H1 (cell line): ENCODE measurements at regions not wholly inside any gene's neighbourhood (a gene's known extent, or its start where the extent isn't known, plus 50 kb on each side); places are given as distances from the start of the nearest gene placed in this dataset.
A peak's percentile ranks its signal among the peaks of the same experiment; 100 is the strongest.

ENCODE experiments used
- ASH2L ChIP-seq: fragments of 200-600, 300-600 bp; sonication (generic); IDR thresholded peaks from one replicate; pipeline ENCODE4 v1.7.1; 2017; ENCODE audit warnings: low read length
- ATF2 ChIP-seq: IDR thresholded peaks from 2 replicates; pipeline ENCODE4 v1.6.1; 2012; ENCODE audit warnings: low read length, inconsistent platforms
- CEBPB ChIP-seq: IDR thresholded peaks from 2 replicates; pipeline ENCODE4 v1.6.1; 2012; ENCODE audit warnings: low read depth, low read length
- E2F6 ChIP-seq: IDR thresholded peaks from 2 replicates; pipeline ENCODE4 v1.6.1; 2012; ENCODE audit warnings: inconsistent platforms
- GTF2F1 ChIP-seq: IDR thresholded peaks from 2 replicates; pipeline ENCODE4 v1.6.1; 2012; ENCODE audit warnings: low read depth, low read length, improper control_type of control experiment, borderline replicate concordance
- HDAC2 ChIP-seq, 2 experiments: fragments of 300-600 bp in 1 of 2; sonication (generic) in 1 of 2; IDR thresholded peaks; 2 replicates each; pipeline ENCODE4 v1.6.1; 2011 to 2012; ENCODE audit warnings: low read depth in 2 of 2, low read length in 2 of 2, mild to moderate bottlenecking in 2 of 2, moderate library complexity in 2 of 2, borderline replicate concordance in 1 of 2, inconsistent platforms in 1 of 2
- KDM1A ChIP-seq: fragments of 200-600, 300-600 bp; sonication (generic); IDR thresholded peaks from 2 replicates; pipeline ENCODE4 v1.7.1; 2016; ENCODE audit warnings: mild to moderate bottlenecking, low read length, borderline replicate concordance
- POLR2A ChIP-seq, 2 experiments: IDR thresholded peaks; 1 replicate in 1 of 2; 2 replicates in 1 of 2; pipeline ENCODE4 v1.6.1; 2011; ENCODE audit warnings: low read depth in 2 of 2, low read length in 2 of 2, mild to moderate bottlenecking in 2 of 2; ENCODE audit errors: control extremely low read depth in 1 of 2
- POLR2AphosphoS5 ChIP-seq: IDR thresholded peaks from 2 replicates; pipeline ENCODE4 v1.6.1; 2011; ENCODE audit warnings: low read depth, low read length
- POU5F1 ChIP-seq: IDR thresholded peaks from 2 replicates; pipeline ENCODE4 v1.6.1; 2011; ENCODE audit warnings: low read depth, mild to moderate bottlenecking, low read length, moderate library complexity
- RBBP5 ChIP-seq: IDR thresholded peaks from 2 replicates; pipeline ENCODE4 v1.7.1; 2012; ENCODE audit warnings: low read depth, mild to moderate bottlenecking, inconsistent platforms, low read length, moderate library complexity, borderline replicate concordance
- RFX5 ChIP-seq: IDR thresholded peaks from 2 replicates; pipeline ENCODE4 v1.6.1; 2011; ENCODE audit warnings: low read depth, low read length, improper control_type of control experiment, borderline replicate concordance
- RXRA ChIP-seq: IDR thresholded peaks from 2 replicates; pipeline ENCODE4 v1.6.1; 2011; ENCODE audit warnings: low read depth, mild to moderate bottlenecking, low read length, moderate library complexity; ENCODE audit not compliant: insufficient read depth
- SIN3A ChIP-seq, 2 experiments: IDR thresholded peaks in 1 of 2; conservative IDR thresholded peaks in 1 of 2; 2 replicates each; pipeline ENCODE4 v1.6.1; 2011 to 2012; ENCODE audit warnings: low read length in 2 of 2, improper control_type of control experiment in 1 of 2, low read depth in 1 of 2, mild to moderate bottlenecking in 1 of 2
- SIX5 ChIP-seq: IDR thresholded peaks from 2 replicates; pipeline ENCODE4 v1.6.1; 2011; ENCODE audit warnings: mild to moderate bottlenecking, low read depth, low read length
- SP1 ChIP-seq: IDR thresholded peaks from 2 replicates; pipeline ENCODE4 v1.6.1; 2011; ENCODE audit warnings: low read depth, low read length
- SP4 ChIP-seq: IDR thresholded peaks from 2 replicates; pipeline ENCODE4 v1.6.1; 2012; ENCODE audit warnings: low read length, inconsistent platforms
- SRF ChIP-seq: IDR thresholded peaks from 2 replicates; pipeline ENCODE4 v1.6.1; 2011; ENCODE audit warnings: mild to moderate bottlenecking, low read depth, low read length, moderate library complexity
- TAF1 ChIP-seq: IDR thresholded peaks from 2 replicates; pipeline ENCODE4 v1.6.1; 2011; ENCODE audit warnings: mild to moderate bottlenecking, low read depth, low read length
- TCF12 ChIP-seq: IDR thresholded peaks from 2 replicates; pipeline ENCODE4 v1.6.1; 2011; ENCODE audit warnings: low read depth, mild to moderate bottlenecking, low read length
- TEAD4 ChIP-seq: IDR thresholded peaks from 2 replicates; pipeline ENCODE4 v1.6.1; 2012; ENCODE audit warnings: low read depth, low read length, inconsistent platforms, mixed read lengths
- YY1 ChIP-seq: IDR thresholded peaks from 2 replicates; pipeline ENCODE4 v1.6.1; 2011; ENCODE audit warnings: low read depth, mild to moderate bottlenecking, low read length

- TF ChIP-seq GTF2F1 (no peak), E2F6 (no peak), TAF1 (no peak), RFX5 (no peak), RXRA (peak; percentile 85; the same call in 1 of the 2 replicates), YY1 (0 out of 2 replicates have a peak, but pooled peaks have one; percentile 61), TEAD4 (peak; percentile 42; the same call in 1 of the 2 replicates), SIN3A (conservative IDR thresholded peaks at IDR 0.05 in 1 of 2, IDR thresholded peaks at IDR 0.05 in 1 of 2; ENCODE audit: low read depth in 1 of 2, low read length in 2 of 2) (no peak), ATF2 (no peak), SIX5 (no peak), SP1 (peak; percentile 82), POU5F1 (peak; percentile 90), HDAC2 (IDR thresholded peaks at IDR 0.05; ENCODE audit: borderline replicate concordance in 1 of 2, low read depth in 2 of 2, low read length in 2 of 2) (peak; percentile 86 to 96; a peak in 2 of 4 replicates), TCF12 (peak; percentile 98), ASH2L (no peak), SP4 (no peak), KDM1A (peak; percentile 86), CEBPB (no peak), POLR2AphosphoS5 (peak; percentile 93), SRF (no peak), RBBP5 (no peak), POLR2A (IDR thresholded peaks at IDR 0.05; ENCODE audit: control extremely low read depth in 1 of 2, low read depth in 2 of 2, low read length in 2 of 2) (no peak)
Measured at GRCh38 chrX:69264158-69264581, 98.9 kb upstream of the PJA1 start (continued).
